Uterus (tissue), 3 donors: ENCODE measurements at regions not wholly inside any gene's neighbourhood (a gene's known extent, or its start where the extent isn't known, plus 50 kb on each side); places are given as distances from the start of the nearest gene placed in this dataset.

Experiments
- DNase-seq, 2 donors: peaks; one replicate each; pipeline ENCODE4 v3.0.0-alpha.2; 2019 to 2020
- H3K27ac ChIP-seq, 2 donors: fragments of 200-600 bp; sonication (generic); 1 replicate in 1 of 2; 2 replicates in 1 of 2; pipeline ENCODE4 v1.5.1; 2016 to 2018
- H3K27me3 ChIP-seq, 2 donors: fragments of 200-600 bp; sonication (generic); one replicate each; pipeline ENCODE4 v1.5.1; 2018 to 2019; ENCODE audit warnings: control low read depth in 1 of 2
- H3K36me3 ChIP-seq, 2 donors: fragments of 200-600 bp; sonication (generic); one replicate each; pipeline ENCODE4 v1.5.1; 2019; ENCODE audit warnings: control low read depth in 1 of 2
- H3K4me1 ChIP-seq, 2 donors: fragments of 200-600 bp; sonication (generic); one replicate each; pipeline ENCODE4 v1.5.1; 2018 to 2019; ENCODE audit warnings: control low read depth in 1 of 2
- H3K4me3 ChIP-seq, 2 donors: fragments of 200-600 bp; sonication (generic); 1 replicate in 1 of 2; 2 replicates in 1 of 2; pipeline ENCODE4 v1.5.1; 2018 to 2019; ENCODE audit warnings: mild to moderate bottlenecking in 1 of 2
- H3K9me3 ChIP-seq, 2 donors: fragments of 200-600 bp; sonication (generic); one replicate each; pipeline ENCODE4 v1.5.1; 2019; ENCODE audit warnings: control low read depth in 1 of 2
- POLR2A ChIP-seq, 2 donors: fragments of 450-650 bp; IDR thresholded peaks; one replicate each; pipeline ENCODE4 v1.6.1; 2016; ENCODE audit warnings: antibody characterized with exemption in 2 of 2, mild to moderate bottlenecking in 1 of 2, moderate library complexity in 1 of 2
- intact Hi-C: fragments of 100-400 bp; cut with DNase I; formaldehyde crosslinking; loops from one replicate; pipeline ENCODE4 v1.15.1; 2023; ENCODE audit warnings: low total_unique reads
- TF ChIP-seq, protein P1 (sequence below), 4 experiments: fragments of 200-600 bp in 2 of 4; fragments of 450-650 bp in 2 of 4; sonication (generic) in 2 of 4; IDR thresholded peaks; one replicate each; pipeline ENCODE4 v1.5.1; 2016 to 2019; ENCODE audit warnings: antibody characterized with exemption in 4 of 4, mild to moderate bottlenecking in 2 of 4, moderate library complexity in 1 of 4
- donor health status: DM: yes; HTN: yes; CAD: no.

DNA sequence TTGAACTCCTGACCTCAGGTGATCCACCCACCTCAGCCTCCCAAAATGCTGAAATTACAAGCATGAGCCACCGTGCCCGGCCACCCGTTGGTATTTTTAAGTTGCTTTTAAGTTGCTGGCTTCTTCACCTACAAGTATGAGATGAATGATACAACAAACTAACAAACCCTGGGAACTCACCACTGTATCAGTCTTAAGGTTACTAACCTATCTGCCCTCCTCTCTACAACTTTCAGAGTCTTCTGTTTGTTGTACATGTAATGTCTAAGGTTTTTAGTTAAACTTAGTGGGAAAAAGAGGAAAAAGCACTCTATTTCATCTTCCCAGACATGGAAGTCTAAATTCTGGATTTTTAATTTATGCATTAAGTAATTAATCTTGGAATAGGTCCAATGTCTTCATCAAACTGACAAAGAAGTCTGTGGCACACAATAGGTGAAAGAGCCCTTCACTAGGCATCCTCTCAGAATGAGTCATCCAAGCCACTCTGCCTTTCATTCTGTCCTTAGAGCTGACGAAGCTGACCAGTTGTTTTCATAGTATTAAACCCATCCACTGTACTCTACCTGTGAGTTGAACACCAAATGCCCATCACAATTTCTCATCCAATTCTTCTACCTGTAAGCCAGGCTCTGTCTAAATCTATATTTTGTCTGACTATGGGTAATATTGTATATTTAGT, 936.1 kb downstream of the TUSC7 start:
- Histone ChIP-seq H3K27ac (no peak overlapping the region), H3K9me3 (no peaks in the 10 kb centered on the region), H3K36me3 (no peaks in the 10 kb centered on the region), H3K4me1 (peaks cover 0 to 3% of the 10 kb centered on the region in 2 donors), H3K27me3 (no peaks in the 10 kb centered on the region), H3K4me3 (no peak overlapping the region)
- TF ChIP-seq POLR2A (IDR thresholded peaks at IDR 0.05) = no peak
- TF ChIP-seq, protein P1, sequence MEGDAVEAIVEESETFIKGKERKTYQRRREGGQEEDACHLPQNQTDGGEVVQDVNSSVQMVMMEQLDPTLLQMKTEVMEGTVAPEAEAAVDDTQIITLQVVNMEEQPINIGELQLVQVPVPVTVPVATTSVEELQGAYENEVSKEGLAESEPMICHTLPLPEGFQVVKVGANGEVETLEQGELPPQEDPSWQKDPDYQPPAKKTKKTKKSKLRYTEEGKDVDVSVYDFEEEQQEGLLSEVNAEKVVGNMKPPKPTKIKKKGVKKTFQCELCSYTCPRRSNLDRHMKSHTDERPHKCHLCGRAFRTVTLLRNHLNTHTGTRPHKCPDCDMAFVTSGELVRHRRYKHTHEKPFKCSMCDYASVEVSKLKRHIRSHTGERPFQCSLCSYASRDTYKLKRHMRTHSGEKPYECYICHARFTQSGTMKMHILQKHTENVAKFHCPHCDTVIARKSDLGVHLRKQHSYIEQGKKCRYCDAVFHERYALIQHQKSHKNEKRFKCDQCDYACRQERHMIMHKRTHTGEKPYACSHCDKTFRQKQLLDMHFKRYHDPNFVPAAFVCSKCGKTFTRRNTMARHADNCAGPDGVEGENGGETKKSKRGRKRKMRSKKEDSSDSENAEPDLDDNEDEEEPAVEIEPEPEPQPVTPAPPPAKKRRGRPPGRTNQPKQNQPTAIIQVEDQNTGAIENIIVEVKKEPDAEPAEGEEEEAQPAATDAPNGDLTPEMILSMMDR (IDR thresholded peaks at IDR 0.05) = no peak
- intact Hi-C loops = no loop called here
- no peak for DNase-seq

- Histone ChIP-seq H3K27ac (no peak overlapping the region), H3K36me3 (no peaks in the 10 kb centered on the region), H3K9me3 (no peaks in the 10 kb centered on the region), H3K4me3 (no peak overlapping the region), H3K4me1 (peaks cover 0 to 6% of the 10 kb centered on the region in 2 donors), H3K27me3 (no peaks in the 10 kb centered on the region)
- intact Hi-C loops = no loop called here
- no peak for DNase-seq
- TF ChIP-seq, protein P1 (IDR thresholded peaks at IDR 0.05) = no peak
- no peak for TF ChIP-seq POLR2A (IDR thresholded peaks at IDR 0.05)
Observed at GRCh38 chr3:117647435-117647834, 937.9 kb downstream of the TUSC7 start.

- DNase-seq = no peak
- intact Hi-C loops = no loop called here
- no peaks in the 10 kb centered on the region for H3K36me3 ChIP-seq
- no peak overlapping the region for H3K27ac ChIP-seq
- H3K9me3 ChIP-seq = no peaks in the 10 kb centered on the region
- TF ChIP-seq, protein P1 (IDR thresholded peaks at IDR 0.05) = no peak
- no peak for TF ChIP-seq POLR2A (IDR thresholded peaks at IDR 0.05)
- no peak overlapping the region for H3K4me3 ChIP-seq
- H3K4me1 ChIP-seq = peaks cover 0 to 6% of the 10 kb centered on the region in 2 donors
- H3K27me3 ChIP-seq = no peaks in the 10 kb centered on the region
Observed at GRCh38 chr3:117651246-117651645, 941.7 kb downstream of the TUSC7 start.

- no peak for DNase-seq
- intact Hi-C loops = no loop called here
- H3K4me3 ChIP-seq = no peak overlapping the region
- no peaks in the 10 kb centered on the region for H3K36me3 ChIP-seq
- H3K27me3 ChIP-seq = no peaks in the 10 kb centered on the region
- TF ChIP-seq POLR2A (IDR thresholded peaks at IDR 0.05) = no peak
- TF ChIP-seq, protein P1 (IDR thresholded peaks at IDR 0.05) = no peak
- no peaks in the 10 kb centered on the region for H3K4me1 ChIP-seq
- H3K27ac ChIP-seq = no peak overlapping the region
- no peaks in the 10 kb centered on the region for H3K9me3 ChIP-seq
Observed at GRCh38 chr3:117656391-117656790, 946.8 kb downstream of the TUSC7 start.

DNA sequence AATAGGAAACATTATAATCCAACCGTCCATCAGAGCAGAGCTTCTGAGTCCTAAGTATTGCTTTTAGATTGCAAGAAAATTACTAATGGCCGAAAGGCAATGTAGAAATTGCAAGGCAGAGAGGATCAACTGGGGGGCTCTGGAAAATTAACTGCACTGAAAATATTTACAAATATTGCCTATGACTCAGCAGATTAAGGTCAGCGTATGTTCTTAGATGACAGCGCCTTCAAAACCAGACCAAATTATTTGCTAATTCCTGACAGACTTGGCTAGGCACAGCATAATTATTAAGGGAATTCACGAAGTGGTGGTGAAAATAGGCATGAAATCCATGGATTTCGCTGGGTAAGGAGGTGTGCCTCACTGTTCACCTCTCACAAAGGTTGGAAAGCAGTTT, 947.7 kb downstream of the TUSC7 start:
- no peak for TF ChIP-seq POLR2A (IDR thresholded peaks at IDR 0.05)
- TF ChIP-seq, protein P1 (IDR thresholded peaks at IDR 0.05) = no peak
- no peak overlapping the region for H3K27ac ChIP-seq
- H3K9me3 ChIP-seq = no peaks in the 10 kb centered on the region

More for the DNA sequence above, 947.7 kb downstream of the TUSC7 start:
- Histone ChIP-seq H3K36me3 (no peaks in the 10 kb centered on the region), H3K27me3 (no peaks in the 10 kb centered on the region), H3K4me3 (no peak overlapping the region), H3K4me1 (no peaks in the 10 kb centered on the region)
- no peak for DNase-seq
- intact Hi-C loops = no loop called here
